NCI-H2196 (cell line): ENCODE measurements at regions not wholly inside any gene's neighbourhood (a gene's known extent, or its start where the extent isn't known, plus 50 kb on each side); places are given as distances from the start of the nearest gene placed in this dataset.

Experiments used
- DNase-seq: peaks from one replicate; lab custom pipeline; 2025; ENCODE audit not compliant: unreplicated experiment; lab: John Stamatoyannopoulos, UW

DNA sequence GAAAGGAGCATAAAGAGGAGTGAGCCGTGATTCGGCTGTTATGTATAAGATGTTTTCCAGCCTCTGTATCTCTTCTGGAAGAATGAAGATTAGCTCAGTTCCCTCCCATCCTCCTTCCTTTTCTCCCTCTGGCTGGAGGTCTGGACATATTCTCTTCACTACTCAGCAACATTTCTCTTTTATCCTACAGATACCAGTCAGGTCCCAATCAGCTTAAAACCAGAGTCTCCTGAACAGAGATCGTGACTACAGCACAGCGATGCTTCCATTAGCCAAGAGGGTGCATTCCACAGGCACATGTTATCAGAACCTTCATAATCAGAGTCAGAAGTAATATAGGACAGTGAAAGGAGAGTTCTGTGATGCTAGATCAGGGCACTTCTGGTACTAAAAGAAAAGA, 133.9 kb upstream of the SOX4 start:
- no peak for DNase-seq

- no peak for DNase-seq
Measured at GRCh38 chr6:21461844-21462518, 131.6 kb upstream of the SOX4 start.

DNA sequence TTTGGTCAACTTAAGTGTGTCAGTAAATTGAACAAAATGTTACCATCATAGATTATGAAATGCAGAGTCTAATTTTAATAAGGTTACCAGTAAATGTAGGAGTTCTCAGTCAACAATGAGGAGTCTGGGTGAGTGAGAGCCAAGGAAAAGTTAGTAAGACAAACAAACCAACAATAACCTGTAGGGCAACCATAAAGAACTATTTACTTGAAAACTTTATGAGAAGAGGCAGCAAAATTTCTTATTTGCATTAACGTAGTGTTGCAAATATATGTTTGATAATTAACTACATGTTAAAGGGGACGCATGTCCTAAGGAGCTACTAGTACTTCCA, 131.1 kb upstream of the SOX4 start:
- DNase-seq: no peak

DNA sequence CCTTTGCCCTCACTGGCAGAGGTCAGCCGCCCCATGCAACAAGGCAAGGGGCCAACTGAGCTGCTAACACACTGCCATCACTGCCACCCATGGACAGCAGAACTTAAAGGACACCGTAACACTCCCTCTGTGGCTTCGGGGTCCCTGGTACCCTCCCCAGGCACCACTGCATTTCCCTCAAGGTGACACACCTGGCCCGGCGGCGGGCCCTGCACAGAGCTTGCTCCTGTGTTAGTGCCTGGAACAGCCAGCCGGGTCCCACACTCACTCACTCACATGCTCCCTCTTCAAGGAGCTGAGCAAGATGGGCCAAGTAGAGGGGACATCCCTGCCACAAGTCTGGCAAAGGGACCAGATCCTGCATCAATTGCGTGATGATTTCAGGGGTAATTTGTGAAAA, 126.5 kb upstream of the SOX4 start:
- no peak for DNase-seq

DNA sequence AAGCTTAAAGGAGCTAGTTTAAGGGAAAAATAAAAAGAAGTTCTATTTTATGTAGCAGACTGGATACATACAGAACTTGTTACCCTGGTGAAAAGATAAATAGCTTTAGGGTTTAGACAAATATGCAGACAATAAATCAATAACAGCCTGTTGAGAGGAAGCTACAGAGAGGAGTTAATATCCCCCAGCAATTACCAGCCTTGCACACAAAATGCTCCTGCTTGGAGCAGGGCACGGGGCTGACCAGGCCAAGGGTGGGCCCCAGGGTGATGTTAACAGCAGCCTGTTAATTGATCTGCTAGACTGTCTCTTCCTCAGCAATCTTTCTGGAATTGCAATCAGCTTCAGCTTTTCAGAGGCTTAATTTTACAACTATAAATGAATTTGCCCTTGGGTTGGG, 125.1 kb upstream of the SOX4 start:
- DNase-seq: no peak

DNA sequence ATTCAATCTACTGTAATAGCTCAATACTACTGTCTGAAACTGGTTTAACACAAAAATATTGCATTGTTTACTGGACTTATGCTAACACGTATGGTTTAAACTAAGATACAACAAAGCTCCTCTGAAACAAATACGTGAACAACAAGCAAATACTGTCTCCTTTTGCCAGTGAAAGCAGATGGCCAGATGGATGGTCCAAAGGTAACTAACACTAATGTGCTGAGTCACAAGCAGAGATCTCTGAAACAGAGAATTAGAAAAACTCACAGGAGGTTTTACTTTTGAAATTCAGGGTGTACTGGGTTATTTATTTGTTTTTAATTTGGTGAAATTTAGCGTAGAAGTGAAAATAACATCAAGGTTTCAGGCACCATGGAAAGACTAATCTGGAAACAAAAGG, 124.3 kb upstream of the SOX4 start:
- DNase-seq: no peak

DNA sequence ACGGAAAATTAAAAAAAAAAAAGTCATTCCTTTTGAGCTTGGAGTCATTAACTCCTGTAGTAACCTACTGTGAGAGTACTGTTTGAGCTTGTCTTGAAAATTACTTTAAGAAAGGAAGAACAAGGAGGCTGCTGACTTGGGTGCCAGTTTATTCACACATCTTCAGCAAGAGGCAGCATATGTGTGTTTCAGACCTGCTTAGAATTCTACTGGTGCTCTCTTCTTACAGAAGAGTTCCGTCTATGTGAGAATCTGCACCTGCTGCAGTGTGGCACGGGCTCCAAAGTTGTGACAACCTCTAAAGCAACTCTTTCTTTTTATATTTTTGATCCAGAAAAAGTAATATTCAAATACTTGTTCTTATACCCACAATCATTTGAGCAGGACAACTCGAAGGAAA, 117.4 kb upstream of the SOX4 start:
- DNase-seq: no peak

DNA sequence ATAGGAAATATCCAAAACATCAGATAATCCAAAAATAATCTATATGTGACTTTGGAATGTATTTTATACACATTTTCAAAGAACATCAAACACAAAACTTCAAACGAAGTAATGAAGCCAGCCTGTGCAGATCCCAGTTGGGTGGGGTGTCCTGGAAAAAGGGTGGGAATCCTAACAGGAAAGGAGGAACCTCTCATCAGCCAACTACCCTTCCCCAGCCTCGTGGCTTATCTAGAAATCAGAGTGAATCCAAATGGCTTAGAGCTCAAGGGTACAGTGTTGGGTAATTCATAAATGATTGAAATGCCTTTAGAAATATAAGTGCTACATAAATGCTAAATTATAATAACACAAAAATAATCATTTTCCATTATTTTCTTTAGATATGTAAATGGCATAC, 115.1 kb upstream of the SOX4 start:
- no peak for DNase-seq

GRCh38 chr6:21478883-21479539, 114.5 kb upstream of the SOX4 start:
- DNase-seq: peak; percentile 19

- no peak for DNase-seq
Measured at GRCh38 chr6:21486115-21486514, 107.4 kb upstream of the SOX4 start.

DNA sequence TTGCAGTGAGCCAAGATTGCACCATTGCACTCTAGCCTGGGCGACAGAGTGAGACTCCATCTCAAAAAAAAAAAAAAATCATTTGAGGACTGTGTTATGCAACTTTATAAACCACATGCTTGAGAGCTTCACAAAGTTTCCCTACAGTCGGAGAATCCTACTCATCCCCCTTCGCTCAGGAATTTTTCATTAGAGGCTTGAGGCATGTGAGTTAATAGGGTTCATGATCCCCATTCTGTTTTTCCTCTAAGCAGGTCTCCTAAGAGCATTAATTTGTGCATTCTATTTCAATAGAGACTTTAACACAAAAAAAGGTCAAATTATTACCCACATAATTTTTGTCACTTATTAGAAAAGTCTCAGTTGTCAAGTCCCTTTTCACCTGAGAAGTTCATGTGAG, 103.7 kb upstream of the SOX4 start:
- no peak for DNase-seq

GRCh38 chr6:21491955-21492354, 101.6 kb upstream of the SOX4 start:
- DNase-seq: no peak

GRCh38 chr6:21494505-21494904, 99.0 kb upstream of the SOX4 start:
- DNase-seq: no peak

- DNase-seq: no peak
Measured at GRCh38 chr6:21496196-21496595, 97.4 kb upstream of the SOX4 start.

- no peak for DNase-seq
Measured at GRCh38 chr6:21496706-21497105, 96.8 kb upstream of the SOX4 start.

DNA sequence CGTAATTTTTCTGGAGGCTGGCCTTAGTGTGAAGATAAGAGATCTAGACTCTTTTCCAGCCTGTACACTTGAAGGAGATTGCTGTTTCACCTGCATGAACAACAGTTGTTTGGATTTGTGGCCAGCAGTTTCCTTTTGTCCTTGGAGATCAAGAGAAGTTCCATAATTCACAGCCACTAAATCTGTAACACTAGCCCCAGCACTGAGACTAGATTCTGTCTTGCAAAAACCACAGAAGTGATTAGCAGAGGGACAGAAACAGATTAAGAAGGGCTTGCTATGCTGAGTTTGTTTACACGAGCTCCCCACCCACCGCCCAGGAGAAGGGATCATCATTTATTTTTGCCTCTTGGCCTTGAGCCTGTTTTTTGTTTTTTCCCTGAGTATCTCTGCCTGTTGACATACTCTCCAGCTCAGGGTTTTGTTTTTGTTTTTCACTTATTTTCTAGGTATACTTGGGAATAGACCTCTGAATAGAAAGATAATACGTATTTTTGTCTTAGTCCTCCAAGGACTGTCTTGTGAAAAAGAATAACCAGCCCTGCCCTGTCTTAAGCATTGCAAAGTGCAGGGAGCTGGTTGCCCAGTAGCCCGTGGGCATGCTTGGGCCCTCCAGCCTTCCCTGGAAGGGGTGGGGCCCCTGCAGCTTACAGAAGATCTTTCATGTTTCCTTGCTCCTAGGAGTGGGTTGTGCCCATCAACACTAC, 93.1 kb upstream of the SOX4 start:
- peak; percentile 66 for DNase-seq

DNA sequence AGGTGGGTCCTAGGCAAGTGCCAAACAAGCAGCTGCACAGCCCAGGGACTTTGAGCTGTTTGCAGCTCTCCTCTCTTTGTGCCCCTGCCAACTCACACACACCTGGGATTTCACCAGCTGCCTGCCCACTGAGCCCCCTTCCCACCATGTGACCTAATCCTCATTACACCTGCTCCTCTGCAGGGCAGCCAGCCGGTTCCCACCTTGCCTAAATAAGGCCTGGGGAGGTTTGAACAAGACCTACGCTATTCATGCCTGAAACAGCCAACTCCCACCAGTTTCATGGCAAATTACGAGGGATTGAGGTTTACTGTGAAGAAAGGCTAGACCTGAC, 92.6 kb upstream of the SOX4 start:
- DNase-seq: peak; percentile 89

GRCh38 chr6:21501815-21502214, 91.7 kb upstream of the SOX4 start:
- no peak for DNase-seq

DNA sequence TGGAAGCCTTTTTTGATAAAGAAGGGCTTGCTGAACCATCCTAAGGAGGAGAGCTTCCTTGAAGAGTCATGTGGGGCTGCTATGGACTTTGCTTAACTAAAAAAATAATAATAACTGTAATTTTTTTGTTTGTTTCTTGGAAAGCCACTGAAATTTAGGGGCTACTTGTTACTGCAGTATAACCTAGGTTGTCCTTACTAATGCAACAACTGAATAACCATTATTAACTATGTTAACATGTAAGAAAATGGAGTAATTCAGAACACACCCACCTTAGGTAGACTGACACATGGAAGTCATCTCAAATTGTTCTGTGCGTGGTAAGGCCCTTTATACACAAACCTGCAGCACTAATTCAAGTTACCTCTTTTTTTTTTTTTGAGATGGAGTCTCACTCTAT, 90.9 kb upstream of the SOX4 start:
- DNase-seq: no peak

DNA sequence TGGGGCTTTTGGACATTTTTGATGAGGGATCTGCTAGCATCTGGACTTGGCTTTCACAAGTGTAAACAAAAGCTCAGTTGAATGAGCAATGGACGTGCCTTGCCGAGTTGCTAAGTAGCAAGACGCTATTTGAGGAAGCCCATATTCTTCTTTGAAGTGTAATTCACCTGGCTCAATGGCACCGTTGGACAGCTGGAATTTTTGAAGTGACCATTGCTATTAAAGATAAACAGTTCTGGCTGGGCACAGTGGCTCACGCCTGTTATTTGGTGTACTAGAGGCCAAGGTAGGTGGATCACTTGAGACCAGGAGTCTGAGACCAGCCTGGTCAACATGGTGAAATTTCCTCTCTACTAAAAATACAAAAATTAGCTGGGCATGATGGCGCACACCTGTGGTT, 88.8 kb upstream of the SOX4 start:
- DNase-seq: peak; percentile 52

DNA sequence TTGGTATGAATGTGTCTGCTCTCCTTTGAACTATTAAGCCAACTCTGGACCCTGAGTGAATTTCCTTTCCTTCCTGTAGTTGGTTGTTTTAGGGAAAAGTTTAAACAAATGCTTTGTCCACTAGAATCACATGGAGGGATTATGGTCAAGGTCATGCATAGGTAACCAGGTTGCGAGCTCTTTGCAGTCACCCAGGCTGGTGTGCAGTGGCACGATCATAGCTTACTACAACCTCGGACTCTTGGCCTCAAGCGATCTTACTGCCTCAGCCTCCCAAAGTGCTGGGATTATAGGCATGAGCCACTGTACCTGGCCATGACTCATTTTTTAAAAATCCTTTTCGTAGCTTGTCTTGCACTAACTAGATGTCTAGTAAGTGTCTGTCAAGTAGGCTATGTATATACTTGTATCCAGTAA, 88.0 kb upstream of the SOX4 start:
- no peak for DNase-seq

DNA sequence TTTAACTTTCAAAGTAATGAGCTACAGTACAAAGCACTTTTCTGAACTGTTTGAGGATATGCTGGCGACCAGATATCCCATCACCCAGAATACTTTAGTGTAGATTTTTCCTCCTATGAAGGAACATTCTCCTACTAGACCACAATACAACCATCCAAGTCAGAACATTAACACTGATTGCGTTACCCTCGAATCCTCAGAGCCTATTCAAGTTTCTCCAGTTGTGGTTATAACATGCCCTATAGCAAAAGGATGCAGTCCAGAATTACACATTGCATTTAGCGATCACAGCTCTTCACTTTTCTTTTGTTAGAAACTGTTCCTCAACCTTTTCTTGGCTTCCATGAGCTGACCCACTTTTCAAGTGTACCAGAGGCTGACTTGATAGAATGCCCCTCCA, 87.4 kb upstream of the SOX4 start:
- DNase-seq: no peak

GRCh38 chr6:21507811-21508210, 85.7 kb upstream of the SOX4 start:
- DNase-seq: no peak
